K562 (cell line): ENCODE measurements at regions not wholly inside any gene's neighbourhood (a gene's known extent, or its start where the extent isn't known, plus 50 kb on each side); places are given as distances from the start of the nearest gene placed in this dataset.

Source experiments
- ATAC-seq: fragments of 200-7000 bp; cut with Tn5 transposase; 3 replicates; pipeline ENCODE4 v1.9.1; 2020; ENCODE audit warnings: moderate library complexity
- BruUV-seq: library from RNA; stranded (reverse); fragments of 400-500 nt; replicated peaks from 2 replicates; lab custom pipeline; 2021; lab: Mats Ljungman, UMichigan
- CTCF ChIA-PET: fragments of 300-600 bp; formaldehyde crosslinking; extraction: SDS; loops from one replicate; lab custom pipeline; 2021; ENCODE audit warnings: low intra/inter-chr PET ratio; lab: Yijun Ruan, JAX
- POLR2A ChIA-PET: fragments of 300-600, 350-650 bp; sonication (Branson Sonifier 250); formaldehyde crosslinking; extraction: SDS; loops from one replicate; lab custom pipeline; 2021; ENCODE audit warnings: antibody characterized with exemption, inconsistent platforms; lab: Yijun Ruan, JAX
- DNase-seq, 4 experiments: peaks; one replicate each; pipeline versions ENCODE4 v3.0.0 to v3.0.0-alpha.2; 2011 to 2018; ENCODE audit warnings: low spot score in 3 of 4, mixed read lengths in 3 of 4; ENCODE audit errors: extremely low read depth in 1 of 4
- FAIRE-seq: peaks from 2 replicates; lab custom pipeline; 2011; peaks lifted over from hg19 to GRCh38; lab: Jason Lieb, UNC
- H2AFZ ChIP-seq: 2 replicates; pipeline ENCODE4 v1.6.0; 2011; ENCODE audit warnings: low read depth, low read length, control low read depth, inconsistent platforms
- H3K27ac ChIP-seq: fragments of 200-600 bp; 3 replicates; pipeline ENCODE4 v1.8.0; 2011; ENCODE audit warnings: low read depth, mild to moderate bottlenecking, control low read depth, inconsistent platforms, low read length, moderate library complexity, mixed read lengths; ENCODE audit errors: extremely low read depth
- H3K27me3 ChIP-seq, 2 experiments: fragments of 300-600 bp in 1 of 2; 2 replicates in 1 of 2; 3 replicates in 1 of 2; pipeline versions ENCODE4 v1.6.0 to v1.8.0; 2011; ENCODE audit warnings: inconsistent platforms in 2 of 2, low read length in 2 of 2, mild to moderate bottlenecking in 1 of 2, mixed read lengths in 1 of 2, moderate library complexity in 1 of 2; ENCODE audit not compliant: control insufficient read depth in 2 of 2, insufficient read depth in 2 of 2
- H3K36me3 ChIP-seq: fragments of 300-600 bp; 3 replicates; pipeline ENCODE4 v1.8.0; 2011; ENCODE audit warnings: mild to moderate bottlenecking, low read length, inconsistent platforms; ENCODE audit not compliant: control insufficient read depth, insufficient read depth
- H3K4me1 ChIP-seq, 2 experiments: fragments of 200-600 bp in 1 of 2; replicated peaks in 1 of 2; 2 replicates in 1 of 2; 3 replicates in 1 of 2; pipeline versions ENCODE4 v1.5.1 to v1.8.0; 2011; ENCODE audit warnings: inconsistent platforms in 2 of 2, low read length in 2 of 2, mild to moderate bottlenecking in 1 of 2, mixed read lengths in 1 of 2, moderate library complexity in 1 of 2; ENCODE audit not compliant: control insufficient read depth in 2 of 2, insufficient read depth in 2 of 2
- H3K4me2 ChIP-seq: 2 replicates; pipeline ENCODE4 v1.6.1; 2011; ENCODE audit warnings: low read length, control low read depth, inconsistent platforms, mixed read lengths; ENCODE audit not compliant: insufficient read depth
- H3K4me3 ChIP-seq: fragments of 200-600 bp; sonication (generic), shearing (Covaris generic); 2 replicates; pipeline ENCODE4 v1.5.1; 2016; ENCODE audit warnings: control low read depth, inconsistent platforms
- H3K79me2 ChIP-seq: fragments of 200-600 bp; 3 replicates; pipeline ENCODE4 v1.8.0; 2011; ENCODE audit warnings: low read length, inconsistent platforms; ENCODE audit not compliant: control insufficient read depth, insufficient read depth
- H3K9ac ChIP-seq, 2 experiments: 2 replicates each; pipeline versions ENCODE4 v1.6.0 to v1.6.1; 2011; ENCODE audit warnings: low read depth in 2 of 2, low read length in 2 of 2, control low read depth in 1 of 2, inconsistent platforms in 1 of 2, mild to moderate bottlenecking in 1 of 2, mixed read lengths in 1 of 2; ENCODE audit not compliant: insufficient read depth in 1 of 2
- H3K9me1 ChIP-seq: one replicate; pipeline ENCODE4 v1.6.0; 2011; ENCODE audit warnings: inconsistent platforms, mild to moderate bottlenecking, low read length, moderate library complexity; ENCODE audit not compliant: control insufficient read depth, insufficient read depth
- H3K9me3 ChIP-seq: replicated peaks from 2 replicates; pipeline ENCODE4 v1.5.1; 2011; ENCODE audit warnings: low read depth, low read length, inconsistent platforms; ENCODE audit not compliant: control insufficient read depth, insufficient read depth
- H4K20me1 ChIP-seq: replicated peaks from 2 replicates; pipeline ENCODE4 v1.6.1; 2011; ENCODE audit warnings: low read length, inconsistent platforms, mixed read lengths; ENCODE audit not compliant: control insufficient read depth, insufficient read depth
- C11orf30 ChIP-seq: fragments of 450-650 bp; IDR thresholded peaks from 2 replicates; pipeline ENCODE4 v1.6.1; 2016; ENCODE audit warnings: low read depth, mild to moderate bottlenecking
- FOXM1 ChIP-seq, 2 experiments: fragments of 450-650 bp in 1 of 2; sonication (generic) in 1 of 2; formaldehyde crosslinking in 1 of 2; IDR thresholded peaks; 2 replicates each; pipeline versions ENCODE4 v1.6.1 to v1.9.0; 2017 to 2022; ENCODE audit warnings: low read depth in 2 of 2, mild to moderate bottlenecking in 2 of 2, missing genetic modification reagents in 1 of 2, moderate library complexity in 1 of 2
- MYBL2 ChIP-seq, 2 experiments: fragments of 450-650 bp in 1 of 2; sonication (generic) in 1 of 2; formaldehyde crosslinking in 1 of 2; IDR thresholded peaks; 2 replicates each; pipeline versions ENCODE4 v1.6.1 to v1.8.1; 2017 to 2022; ENCODE audit warnings: borderline replicate concordance in 1 of 2, inconsistent platforms in 1 of 2, low read depth in 1 of 2, mild to moderate bottlenecking in 1 of 2, missing genetic modification reagents in 1 of 2, moderate library complexity in 1 of 2
- UBTF ChIP-seq, 2 experiments: IDR thresholded peaks; 2 replicates each; pipeline ENCODE4 v1.6.1; 2012; ENCODE audit warnings: improper control_type of control experiment in 2 of 2, low read depth in 2 of 2, low read length in 2 of 2, borderline replicate concordance in 1 of 2
- ZNF316 ChIP-seq: fragments of 450-650 bp; IDR thresholded peaks from 2 replicates; pipeline ENCODE4 v1.6.1; 2016
- WGBS: fragments of 100-300 bp; shearing (Covaris generic); methylation state at CpG from one replicate; pipeline ENCODE4 v1.1.6; 2016; ENCODE audit warnings: low coverage, mixed read lengths; ENCODE audit not compliant: insufficient coverage; ENCODE audit errors: missing lambda C conversion rate; 5-methylcytosine and 5-hydroxymethylcytosine counted together
- in situ Hi-C: fragments of 300-500 bp; cut with MboI; formaldehyde crosslinking; loops from 4 replicates; pipeline ENCODE4 v1.15.0; 2018; ENCODE audit warnings: inconsistent platforms, mixed read lengths
- intact Hi-C: fragments of 100-400 bp; cut with micrococcal nuclease; formaldehyde crosslinking; loops from 2 replicates; pipeline ENCODE4 v1.14.2; 2022
- TF ChIP-seq, protein P1 (sequence below), 2 experiments: IDR thresholded peaks in 1 of 2; conservative IDR thresholded peaks in 1 of 2; 2 replicates each; pipeline ENCODE4 v1.6.1; 2016; ENCODE audit warnings: low read depth in 2 of 2, mild to moderate bottlenecking in 1 of 2, missing compliant biosample characterization in 1 of 2, missing genetic modification characterization in 1 of 2, moderate library complexity in 1 of 2

DNA sequence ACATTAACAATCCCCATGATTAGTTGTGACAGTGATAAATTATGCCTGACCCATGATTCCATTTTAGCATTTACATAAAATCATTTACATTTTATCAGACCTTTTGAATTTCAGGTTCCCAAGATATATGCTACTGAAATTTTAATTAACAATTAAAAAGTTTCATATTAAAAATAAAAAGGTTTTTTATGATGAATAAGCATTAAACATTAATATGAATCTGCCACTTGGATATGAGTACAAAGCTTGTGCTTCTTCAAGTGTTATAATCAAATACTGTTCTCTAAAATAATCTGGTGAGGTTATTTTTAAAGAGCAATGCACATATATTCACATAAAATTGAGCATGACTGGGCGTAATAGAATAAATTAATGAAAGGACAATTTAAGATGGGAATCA, 1218.0 kb downstream of the CNTNAP5 start:
- no peak overlapping the region for H3K27ac ChIP-seq
- in situ Hi-C loops (no loop called here), intact Hi-C loops (no loop called here)
- no peak overlapping the region for H3K4me2 ChIP-seq
- H3K4me3 ChIP-seq, result no peak overlapping the region
- no peak for FAIRE-seq
- ChIA-PET CTCF (no interaction called here), POLR2A (no interaction called here)
- H3K4me1 ChIP-seq, result no peaks in the 10 kb centered on the region
- H4K20me1 ChIP-seq, result no peaks in the 10 kb centered on the region
- 0% methylated on average over 1 of the region's 1 CpG for WGBS
- no peaks in the 10 kb centered on the region for H3K9me1 ChIP-seq
- H3K36me3 ChIP-seq, result no peaks in the 10 kb centered on the region
- no peak overlapping the region for H2AFZ ChIP-seq
- TF ChIP-seq, protein P1, sequence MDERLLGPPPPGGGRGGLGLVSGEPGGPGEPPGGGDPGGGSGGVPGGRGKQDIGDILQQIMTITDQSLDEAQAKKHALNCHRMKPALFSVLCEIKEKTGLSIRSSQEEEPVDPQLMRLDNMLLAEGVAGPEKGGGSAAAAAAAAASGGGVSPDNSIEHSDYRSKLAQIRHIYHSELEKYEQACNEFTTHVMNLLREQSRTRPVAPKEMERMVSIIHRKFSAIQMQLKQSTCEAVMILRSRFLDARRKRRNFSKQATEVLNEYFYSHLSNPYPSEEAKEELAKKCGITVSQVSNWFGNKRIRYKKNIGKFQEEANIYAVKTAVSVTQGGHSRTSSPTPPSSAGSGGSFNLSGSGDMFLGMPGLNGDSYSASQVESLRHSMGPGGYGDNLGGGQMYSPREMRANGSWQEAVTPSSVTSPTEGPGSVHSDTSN (CRISPR knock-in tag; IDR thresholded peaks at IDR 0.05; ENCODE audit: low read depth), result no peak
- TF ChIP-seq, protein P1 (tag; conservative IDR thresholded peaks at IDR 0.05; ENCODE audit: low read depth), result no peak
- TF ChIP-seq MYBL2 (IDR thresholded peaks at IDR 0.05; ENCODE audit: low read depth), result no peak
- no peak for TF ChIP-seq MYBL2 (CRISPR knock-in tag; IDR thresholded peaks at IDR 0.05; ENCODE audit: borderline replicate concordance)
- no peak for TF ChIP-seq UBTF (IDR thresholded peaks at IDR 0.05; ENCODE audit: borderline replicate concordance in 1 of 2, low read depth in 2 of 2, low read length in 2 of 2)
- peak; percentile 51 for TF ChIP-seq ZNF316
- peak; percentile 35; the same call in 1 of the 2 replicates for TF ChIP-seq C11orf30
- TF ChIP-seq FOXM1 (IDR thresholded peaks at IDR 0.05; ENCODE audit: low read depth), result no peak
- TF ChIP-seq FOXM1 (CRISPR knock-in tag; IDR thresholded peaks at IDR 0.05; ENCODE audit: low read depth), result no peak
- H3K27me3 ChIP-seq, result no peaks in the 10 kb centered on the region
- no peak for DNase-seq
- BruUV-seq, result no TSS peak
- H3K9ac ChIP-seq, result no peak overlapping the region
- no peaks in the 10 kb centered on the region for H3K79me2 ChIP-seq
- ATAC-seq, result no peak
- no peaks in the 10 kb centered on the region for H3K9me3 ChIP-seq
